SK-N-SH treated with all-trans-retinoic acid at 6 μM for 48 hours (cell line): ENCODE measurements at regions not wholly inside any gene's neighbourhood (a gene's known extent, or its start where the extent isn't known, plus 50 kb on each side); places are given as distances from the start of the nearest gene placed in this dataset.

Experiments
- ATAC-seq: fragments of 200-7000 bp; cut with Tn5 transposase; 3 replicates; pipeline ENCODE4 v1.9.1; 2020; ENCODE audit warnings: mild to moderate bottlenecking, moderate library complexity
- ARNTL ChIP-seq: fragments of 450-650 bp; formaldehyde crosslinking; IDR thresholded peaks from 2 replicates; pipeline ENCODE4 v1.5.0; 2020; ENCODE audit warnings: low read depth, mild to moderate bottlenecking, moderate library complexity, borderline replicate concordance
- BACH2 ChIP-seq: fragments of 250-450 bp; sonication (Bioruptor Pico); IDR thresholded peaks from 2 replicates; pipeline ENCODE4 v1.9.0; 2021; ENCODE audit warnings: mild to moderate bottlenecking, borderline replicate concordance
- CSDC2 ChIP-seq: fragments of 250-450 bp; sonication (Bioruptor Pico); IDR thresholded peaks from 2 replicates; pipeline ENCODE4 v1.5.0; 2020; ENCODE audit warnings: mild to moderate bottlenecking, moderate library complexity
- ESRRG ChIP-seq: fragments of 250-450 bp; sonication (Bioruptor Pico); IDR thresholded peaks from 2 replicates; pipeline ENCODE4 v1.6.1; 2021; ENCODE audit warnings: mild to moderate bottlenecking
- GLIS3 ChIP-seq: fragments of 250-450 bp; sonication (Bioruptor Pico); IDR thresholded peaks from 2 replicates; pipeline ENCODE4 v1.5.0; 2020; ENCODE audit warnings: mild to moderate bottlenecking, moderate library complexity
- ISL1 ChIP-seq: fragments of 250-450 bp; sonication (Bioruptor Pico); IDR thresholded peaks from 2 replicates; pipeline ENCODE4 v2.1.2; 2022; ENCODE audit warnings: mild to moderate bottlenecking, moderate library complexity
- OSR1 ChIP-seq: fragments of 250-450 bp; sonication (Bioruptor Pico); IDR thresholded peaks from 2 replicates; pipeline ENCODE4 v1.8.0; 2022; ENCODE audit warnings: moderate library complexity, mild to moderate bottlenecking, inconsistent platforms
- RARB ChIP-seq: fragments of 250-450 bp; sonication (Bioruptor Pico); IDR thresholded peaks from 2 replicates; pipeline ENCODE4 v1.8.0; 2021; ENCODE audit warnings: mild to moderate bottlenecking, moderate library complexity
- SNAI2 ChIP-seq: fragments of 250-450 bp; sonication (Bioruptor Pico); IDR thresholded peaks from 2 replicates; pipeline ENCODE4 v1.5.0; 2020; ENCODE audit warnings: mild to moderate bottlenecking, moderate library complexity
- TCF4 ChIP-seq: fragments of 250-450 bp; sonication (Bioruptor Pico); IDR thresholded peaks from 2 replicates; pipeline ENCODE4 v1.8.0; 2021; ENCODE audit warnings: mild to moderate bottlenecking, moderate library complexity, borderline replicate concordance
- TOX ChIP-seq: fragments of 250-450 bp; sonication (Bioruptor Pico); IDR thresholded peaks from 2 replicates; pipeline ENCODE4 v1.8.0; 2021; ENCODE audit warnings: mild to moderate bottlenecking, moderate library complexity, borderline replicate concordance
- ZC3H10 ChIP-seq: fragments of 250-450 bp; sonication (Bioruptor Pico); IDR thresholded peaks from 2 replicates; pipeline ENCODE4 v1.5.1; 2021; ENCODE audit warnings: mild to moderate bottlenecking, moderate library complexity
- ZFP30 ChIP-seq: fragments of 450-650 bp; formaldehyde crosslinking; IDR thresholded peaks from 2 replicates; pipeline ENCODE4 v1.5.0; 2022; ENCODE audit warnings: mild to moderate bottlenecking, moderate library complexity
- ZNF565 ChIP-seq: fragments of 450-650 bp; formaldehyde crosslinking; conservative IDR thresholded peaks from 2 replicates; pipeline ENCODE4 v1.5.0; 2020; ENCODE audit warnings: low read depth, mild to moderate bottlenecking, moderate library complexity
- ZNF70 ChIP-seq: fragments of 450-650 bp; formaldehyde crosslinking; IDR thresholded peaks from 2 replicates; pipeline ENCODE4 v1.5.0; 2020; ENCODE audit warnings: mild to moderate bottlenecking, moderate library complexity
- ZNF8 ChIP-seq: fragments of 450-650 bp; formaldehyde crosslinking; IDR thresholded peaks from 2 replicates; pipeline ENCODE4 v1.5.0; 2020; ENCODE audit warnings: mild to moderate bottlenecking, moderate library complexity
- TF ChIP-seq, protein P1 (sequence below): fragments of 250-450 bp; sonication (Bioruptor Pico); IDR thresholded peaks from 2 replicates; pipeline ENCODE4 v1.8.0; 2020; ENCODE audit warnings: mild to moderate bottlenecking, moderate library complexity, borderline replicate concordance
- TF ChIP-seq, protein P2 (sequence below): fragments of 250-450 bp; sonication (Bioruptor Pico); IDR thresholded peaks from 2 replicates; pipeline ENCODE4 v1.5.1; 2021; ENCODE audit warnings: mild to moderate bottlenecking, moderate library complexity
- TF ChIP-seq, protein P3 (sequence below): fragments of 250-450 bp; sonication (Bioruptor Pico); IDR thresholded peaks from 2 replicates; pipeline ENCODE4 v1.5.0; 2020; ENCODE audit warnings: mild to moderate bottlenecking, moderate library complexity
- TF ChIP-seq, protein P4 (sequence below): fragments of 250-450 bp; sonication (Bioruptor Pico); IDR thresholded peaks from 2 replicates; pipeline ENCODE4 v1.8.0; 2021; ENCODE audit warnings: low read depth, mild to moderate bottlenecking, moderate library complexity, borderline replicate concordance
- TF ChIP-seq, protein P5 (sequence below): fragments of 250-450 bp; sonication (Bioruptor Pico); IDR thresholded peaks from 2 replicates; pipeline ENCODE4 v1.5.1; 2020; ENCODE audit warnings: low read depth, mild to moderate bottlenecking, moderate library complexity

DNA sequence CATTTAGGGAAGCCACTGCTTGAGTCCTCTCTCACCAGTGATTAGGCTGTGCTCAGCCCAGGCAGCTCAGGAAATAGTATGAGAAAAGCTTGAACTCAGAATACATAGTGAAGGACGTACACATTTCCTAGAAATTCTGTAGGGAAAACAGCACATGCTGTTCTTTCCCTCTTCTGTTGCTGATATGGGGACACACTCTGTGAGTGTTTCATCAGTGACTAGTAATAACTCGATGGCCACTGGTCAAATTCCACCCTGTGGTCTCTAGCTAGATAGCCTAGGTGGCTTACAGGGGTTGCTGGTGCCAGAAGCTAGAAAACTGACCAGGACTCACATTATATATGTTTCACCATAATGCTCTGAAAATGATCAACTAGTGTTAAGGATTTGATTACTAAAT, 259.8 kb upstream of the SOX4 start:
- TF ChIP-seq TCF4 (no peak), RARB (CRISPR knock-in tag) (no peak)
- TF ChIP-seq, protein P1, sequence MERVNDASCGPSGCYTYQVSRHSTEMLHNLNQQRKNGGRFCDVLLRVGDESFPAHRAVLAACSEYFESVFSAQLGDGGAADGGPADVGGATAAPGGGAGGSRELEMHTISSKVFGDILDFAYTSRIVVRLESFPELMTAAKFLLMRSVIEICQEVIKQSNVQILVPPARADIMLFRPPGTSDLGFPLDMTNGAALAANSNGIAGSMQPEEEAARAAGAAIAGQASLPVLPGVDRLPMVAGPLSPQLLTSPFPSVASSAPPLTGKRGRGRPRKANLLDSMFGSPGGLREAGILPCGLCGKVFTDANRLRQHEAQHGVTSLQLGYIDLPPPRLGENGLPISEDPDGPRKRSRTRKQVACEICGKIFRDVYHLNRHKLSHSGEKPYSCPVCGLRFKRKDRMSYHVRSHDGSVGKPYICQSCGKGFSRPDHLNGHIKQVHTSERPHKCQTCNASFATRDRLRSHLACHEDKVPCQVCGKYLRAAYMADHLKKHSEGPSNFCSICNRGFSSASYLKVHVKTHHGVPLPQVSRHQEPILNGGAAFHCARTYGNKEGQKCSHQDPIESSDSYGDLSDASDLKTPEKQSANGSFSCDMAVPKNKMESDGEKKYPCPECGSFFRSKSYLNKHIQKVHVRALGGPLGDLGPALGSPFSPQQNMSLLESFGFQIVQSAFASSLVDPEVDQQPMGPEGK (CRISPR knock-in tag): no peak
- TF ChIP-seq, all 23 proteins: peak for 0
- ATAC-seq: no peak

DNA sequence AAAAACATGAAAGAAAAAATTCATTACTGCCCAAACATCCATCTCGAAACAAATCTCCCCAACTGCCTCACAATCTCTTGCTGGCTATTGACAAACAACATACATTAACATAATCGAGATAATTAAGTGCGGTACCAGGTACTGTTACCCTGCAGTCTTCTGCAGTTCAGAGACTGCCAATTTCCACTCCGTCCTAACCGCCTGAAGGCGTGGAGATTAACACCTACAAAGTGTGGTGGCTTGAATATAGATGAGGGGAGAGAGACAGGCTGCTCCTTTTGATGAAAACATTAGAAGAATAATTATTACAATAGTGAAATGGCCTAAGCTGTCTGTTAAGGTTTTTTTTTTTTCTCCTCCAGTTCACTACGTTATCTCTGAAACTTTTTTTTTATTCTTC, 258.9 kb upstream of the SOX4 start:
- TF ChIP-seq ESRRG (CRISPR knock-in tag): no peak
- TF ChIP-seq, protein P2, sequence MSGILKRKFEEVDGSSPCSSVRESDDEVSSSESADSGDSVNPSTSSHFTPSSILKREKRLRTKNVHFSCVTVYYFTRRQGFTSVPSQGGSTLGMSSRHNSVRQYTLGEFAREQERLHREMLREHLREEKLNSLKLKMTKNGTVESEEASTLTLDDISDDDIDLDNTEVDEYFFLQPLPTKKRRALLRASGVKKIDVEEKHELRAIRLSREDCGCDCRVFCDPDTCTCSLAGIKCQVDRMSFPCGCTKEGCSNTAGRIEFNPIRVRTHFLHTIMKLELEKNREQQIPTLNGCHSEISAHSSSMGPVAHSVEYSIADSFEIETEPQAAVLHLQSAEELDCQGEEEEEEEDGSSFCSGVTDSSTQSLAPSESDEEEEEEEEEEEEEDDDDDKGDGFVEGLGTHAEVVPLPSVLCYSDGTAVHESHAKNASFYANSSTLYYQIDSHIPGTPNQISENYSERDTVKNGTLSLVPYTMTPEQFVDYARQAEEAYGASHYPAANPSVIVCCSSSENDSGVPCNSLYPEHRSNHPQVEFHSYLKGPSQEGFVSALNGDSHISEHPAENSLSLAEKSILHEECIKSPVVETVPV (CRISPR knock-in tag): no peak
- TF ChIP-seq ZFP30 (CRISPR knock-in tag): no peak
- no peak for TF ChIP-seq RARB (CRISPR knock-in tag)
- no peak for TF ChIP-seq ARNTL (CRISPR knock-in tag)
- no peak for TF ChIP-seq CSDC2 (CRISPR knock-in tag)
- TF ChIP-seq BACH2: no peak
- TF ChIP-seq ZNF70 (CRISPR knock-in tag): no peak
- ATAC-seq: no peak

DNA sequence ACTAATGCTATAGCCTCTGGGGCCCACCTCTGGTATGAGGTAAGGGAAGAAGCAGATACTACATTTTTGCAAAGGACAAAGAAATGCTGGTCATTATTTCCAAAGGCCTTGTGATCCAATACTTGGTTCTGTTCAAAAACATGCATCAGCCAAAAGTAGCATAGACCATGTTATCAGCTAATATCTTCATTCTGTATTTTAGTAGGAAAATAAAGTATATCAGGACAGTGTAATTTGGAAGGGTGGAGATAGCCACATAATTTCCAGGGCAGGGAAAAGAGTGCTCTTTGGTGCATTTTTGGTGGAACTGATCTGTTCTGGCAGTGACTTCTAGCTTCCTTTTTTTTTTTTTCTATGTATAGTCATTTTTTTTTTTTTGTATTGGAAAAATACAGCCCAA, 258.0 kb upstream of the SOX4 start:
- no peak for ATAC-seq

More for the DNA sequence above, 258.0 kb upstream of the SOX4 start:
- TF ChIP-seq, protein P1 (CRISPR knock-in tag): no peak
- TF ChIP-seq ZFP30 (CRISPR knock-in tag): no peak
- no peak for TF ChIP-seq RARB (CRISPR knock-in tag)
- TF ChIP-seq SNAI2 (CRISPR knock-in tag): no peak
- no peak for TF ChIP-seq TCF4
- TF ChIP-seq GLIS3: no peak
- no peak for TF ChIP-seq ZC3H10 (CRISPR knock-in tag)
- no peak for TF ChIP-seq ISL1 (CRISPR knock-in tag)
- TF ChIP-seq ARNTL (CRISPR knock-in tag): no peak
- no peak for TF ChIP-seq OSR1 (CRISPR knock-in tag)
- TF ChIP-seq ZNF8 (CRISPR knock-in tag): no peak
- TF ChIP-seq, protein P3, sequence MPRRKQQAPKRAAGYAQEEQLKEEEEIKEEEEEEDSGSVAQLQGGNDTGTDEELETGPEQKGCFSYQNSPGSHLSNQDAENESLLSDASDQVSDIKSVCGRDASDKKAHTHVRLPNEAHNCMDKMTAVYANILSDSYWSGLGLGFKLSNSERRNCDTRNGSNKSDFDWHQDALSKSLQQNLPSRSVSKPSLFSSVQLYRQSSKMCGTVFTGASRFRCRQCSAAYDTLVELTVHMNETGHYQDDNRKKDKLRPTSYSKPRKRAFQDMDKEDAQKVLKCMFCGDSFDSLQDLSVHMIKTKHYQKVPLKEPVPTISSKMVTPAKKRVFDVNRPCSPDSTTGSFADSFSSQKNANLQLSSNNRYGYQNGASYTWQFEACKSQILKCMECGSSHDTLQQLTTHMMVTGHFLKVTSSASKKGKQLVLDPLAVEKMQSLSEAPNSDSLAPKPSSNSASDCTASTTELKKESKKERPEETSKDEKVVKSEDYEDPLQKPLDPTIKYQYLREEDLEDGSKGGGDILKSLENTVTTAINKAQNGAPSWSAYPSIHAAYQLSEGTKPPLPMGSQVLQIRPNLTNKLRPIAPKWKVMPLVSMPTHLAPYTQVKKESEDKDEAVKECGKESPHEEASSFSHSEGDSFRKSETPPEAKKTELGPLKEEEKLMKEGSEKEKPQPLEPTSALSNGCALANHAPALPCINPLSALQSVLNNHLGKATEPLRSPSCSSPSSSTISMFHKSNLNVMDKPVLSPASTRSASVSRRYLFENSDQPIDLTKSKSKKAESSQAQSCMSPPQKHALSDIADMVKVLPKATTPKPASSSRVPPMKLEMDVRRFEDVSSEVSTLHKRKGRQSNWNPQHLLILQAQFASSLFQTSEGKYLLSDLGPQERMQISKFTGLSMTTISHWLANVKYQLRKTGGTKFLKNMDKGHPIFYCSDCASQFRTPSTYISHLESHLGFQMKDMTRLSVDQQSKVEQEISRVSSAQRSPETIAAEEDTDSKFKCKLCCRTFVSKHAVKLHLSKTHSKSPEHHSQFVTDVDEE (CRISPR knock-in tag): no peak
- TF ChIP-seq ZNF565 (CRISPR knock-in tag): no peak
- TF ChIP-seq ZNF70 (CRISPR knock-in tag): no peak
- no peak for TF ChIP-seq ESRRG (CRISPR knock-in tag)
- TF ChIP-seq, protein P2 (CRISPR knock-in tag): no peak
- TF ChIP-seq, protein P4, sequence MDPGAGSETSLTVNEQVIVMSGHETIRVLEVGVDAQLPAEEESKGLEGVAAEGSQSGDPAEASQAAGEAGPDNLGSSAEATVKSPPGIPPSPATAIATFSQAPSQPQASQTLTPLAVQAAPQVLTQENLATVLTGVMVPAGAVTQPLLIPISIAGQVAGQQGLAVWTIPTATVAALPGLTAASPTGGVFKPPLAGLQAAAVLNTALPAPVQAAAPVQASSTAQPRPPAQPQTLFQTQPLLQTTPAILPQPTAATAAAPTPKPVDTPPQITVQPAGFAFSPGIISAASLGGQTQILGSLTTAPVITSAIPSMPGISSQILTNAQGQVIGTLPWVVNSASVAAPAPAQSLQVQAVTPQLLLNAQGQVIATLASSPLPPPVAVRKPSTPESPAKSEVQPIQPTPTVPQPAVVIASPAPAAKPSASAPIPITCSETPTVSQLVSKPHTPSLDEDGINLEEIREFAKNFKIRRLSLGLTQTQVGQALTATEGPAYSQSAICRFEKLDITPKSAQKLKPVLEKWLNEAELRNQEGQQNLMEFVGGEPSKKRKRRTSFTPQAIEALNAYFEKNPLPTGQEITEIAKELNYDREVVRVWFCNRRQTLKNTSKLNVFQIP (CRISPR knock-in tag): no peak
- TF ChIP-seq, protein P5, sequence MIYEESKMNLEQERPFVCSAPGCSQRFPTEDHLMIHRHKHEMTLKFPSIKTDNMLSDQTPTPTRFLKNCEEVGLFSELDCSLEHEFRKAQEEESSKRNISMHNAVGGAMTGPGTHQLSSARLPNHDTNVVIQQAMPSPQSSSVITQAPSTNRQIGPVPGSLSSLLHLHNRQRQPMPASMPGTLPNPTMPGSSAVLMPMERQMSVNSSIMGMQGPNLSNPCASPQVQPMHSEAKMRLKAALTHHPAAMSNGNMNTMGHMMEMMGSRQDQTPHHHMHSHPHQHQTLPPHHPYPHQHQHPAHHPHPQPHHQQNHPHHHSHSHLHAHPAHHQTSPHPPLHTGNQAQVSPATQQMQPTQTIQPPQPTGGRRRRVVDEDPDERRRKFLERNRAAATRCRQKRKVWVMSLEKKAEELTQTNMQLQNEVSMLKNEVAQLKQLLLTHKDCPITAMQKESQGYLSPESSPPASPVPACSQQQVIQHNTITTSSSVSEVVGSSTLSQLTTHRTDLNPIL (CRISPR knock-in tag): no peak
- TF ChIP-seq CSDC2 (CRISPR knock-in tag): no peak
- no peak for TF ChIP-seq TOX
